Adrenal gland (tissue), 5 donors: ENCODE measurements at regions not wholly inside any gene's neighbourhood (a gene's known extent, or its start where the extent isn't known, plus 50 kb on each side); places are given as distances from the start of the nearest gene placed in this dataset.

Experiments
- POLR2A ChIP-seq, 2 donors: fragments of 450-650 bp; IDR thresholded peaks; one replicate each; pipeline ENCODE4 v1.6.1; 2017; ENCODE audit warnings: antibody characterized with exemption in 2 of 2, mild to moderate bottlenecking in 2 of 2, moderate library complexity in 1 of 2
- TF ChIP-seq, protein P1 (sequence below), 6 experiments: fragments of 450-650 bp in 4 of 6; fragments of 200-600 bp in 2 of 6; sonication (generic) in 1 of 6; IDR thresholded peaks; 1 replicate in 5 of 6; 2 replicates in 1 of 6; pipeline versions ENCODE4 v1.5.1 to v1.8.0; 2016 to 2021; ENCODE audit warnings: antibody characterized with exemption in 6 of 6, mild to moderate bottlenecking in 2 of 6, moderate library complexity in 1 of 6
- donor health status: DM: no; HTN: no; CAD: no.

DNA sequence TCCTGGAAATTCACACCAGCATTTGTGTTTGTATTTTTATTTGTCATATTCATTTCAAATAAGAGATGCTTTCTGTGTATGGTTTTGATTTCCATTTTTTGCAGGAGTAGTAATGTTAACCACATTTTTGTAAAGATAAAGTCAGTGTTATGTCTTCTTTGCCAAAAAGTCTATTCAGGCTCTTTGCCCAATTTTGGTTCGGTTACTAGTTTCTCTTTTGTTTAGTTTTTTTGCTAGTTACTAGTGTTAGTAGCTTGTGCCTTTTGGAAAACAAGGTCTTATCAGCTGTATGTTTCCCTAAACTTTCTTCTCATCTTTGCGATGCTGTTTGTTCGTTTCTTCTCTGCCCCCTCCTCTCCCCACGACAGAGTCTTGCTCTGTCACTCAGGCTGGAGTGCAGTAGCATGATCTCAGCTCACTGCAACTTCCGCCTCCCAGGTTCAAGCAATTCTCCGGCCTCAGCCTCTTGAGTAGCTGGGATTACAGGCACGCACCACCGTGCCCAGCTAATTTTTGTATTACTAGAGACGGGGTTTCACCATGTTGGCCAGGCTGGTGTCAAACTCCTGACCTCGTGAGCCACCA, 112.3 kb upstream of the GRK3 start:
- TF ChIP-seq, protein P1, sequence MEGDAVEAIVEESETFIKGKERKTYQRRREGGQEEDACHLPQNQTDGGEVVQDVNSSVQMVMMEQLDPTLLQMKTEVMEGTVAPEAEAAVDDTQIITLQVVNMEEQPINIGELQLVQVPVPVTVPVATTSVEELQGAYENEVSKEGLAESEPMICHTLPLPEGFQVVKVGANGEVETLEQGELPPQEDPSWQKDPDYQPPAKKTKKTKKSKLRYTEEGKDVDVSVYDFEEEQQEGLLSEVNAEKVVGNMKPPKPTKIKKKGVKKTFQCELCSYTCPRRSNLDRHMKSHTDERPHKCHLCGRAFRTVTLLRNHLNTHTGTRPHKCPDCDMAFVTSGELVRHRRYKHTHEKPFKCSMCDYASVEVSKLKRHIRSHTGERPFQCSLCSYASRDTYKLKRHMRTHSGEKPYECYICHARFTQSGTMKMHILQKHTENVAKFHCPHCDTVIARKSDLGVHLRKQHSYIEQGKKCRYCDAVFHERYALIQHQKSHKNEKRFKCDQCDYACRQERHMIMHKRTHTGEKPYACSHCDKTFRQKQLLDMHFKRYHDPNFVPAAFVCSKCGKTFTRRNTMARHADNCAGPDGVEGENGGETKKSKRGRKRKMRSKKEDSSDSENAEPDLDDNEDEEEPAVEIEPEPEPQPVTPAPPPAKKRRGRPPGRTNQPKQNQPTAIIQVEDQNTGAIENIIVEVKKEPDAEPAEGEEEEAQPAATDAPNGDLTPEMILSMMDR (IDR thresholded peaks at IDR 0.05) = no peak
- no peak for TF ChIP-seq POLR2A (IDR thresholded peaks at IDR 0.05)
